ENCODE measurements at regions not wholly inside any gene's neighbourhood (a gene's known extent, or its start where the extent isn't known, plus 50 kb on each side); places are given as distances from the start of the nearest gene placed in this dataset.

GRCh38 chr10:121268863-121269432 lies 329.3 kb downstream of the FGFR2 start:
- TF ChIP-seq, protein P1, sequence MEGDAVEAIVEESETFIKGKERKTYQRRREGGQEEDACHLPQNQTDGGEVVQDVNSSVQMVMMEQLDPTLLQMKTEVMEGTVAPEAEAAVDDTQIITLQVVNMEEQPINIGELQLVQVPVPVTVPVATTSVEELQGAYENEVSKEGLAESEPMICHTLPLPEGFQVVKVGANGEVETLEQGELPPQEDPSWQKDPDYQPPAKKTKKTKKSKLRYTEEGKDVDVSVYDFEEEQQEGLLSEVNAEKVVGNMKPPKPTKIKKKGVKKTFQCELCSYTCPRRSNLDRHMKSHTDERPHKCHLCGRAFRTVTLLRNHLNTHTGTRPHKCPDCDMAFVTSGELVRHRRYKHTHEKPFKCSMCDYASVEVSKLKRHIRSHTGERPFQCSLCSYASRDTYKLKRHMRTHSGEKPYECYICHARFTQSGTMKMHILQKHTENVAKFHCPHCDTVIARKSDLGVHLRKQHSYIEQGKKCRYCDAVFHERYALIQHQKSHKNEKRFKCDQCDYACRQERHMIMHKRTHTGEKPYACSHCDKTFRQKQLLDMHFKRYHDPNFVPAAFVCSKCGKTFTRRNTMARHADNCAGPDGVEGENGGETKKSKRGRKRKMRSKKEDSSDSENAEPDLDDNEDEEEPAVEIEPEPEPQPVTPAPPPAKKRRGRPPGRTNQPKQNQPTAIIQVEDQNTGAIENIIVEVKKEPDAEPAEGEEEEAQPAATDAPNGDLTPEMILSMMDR (IDR thresholded peaks at IDR 0.05 in 2 of 3, conservative IDR thresholded peaks at IDR 0.05 in 1 of 3; ENCODE audit: borderline replicate concordance in 1 of 3, insufficient read depth in 1 of 3, low read depth in 2 of 3, low read length in 2 of 3), result no peak
- TF ChIP-seq POLR2A (IDR thresholded peaks at IDR 0.05; ENCODE audit: borderline replicate concordance, extremely low read depth, insufficient read depth, insufficient read length), result no peak
- TF ChIP-seq, protein P2, sequence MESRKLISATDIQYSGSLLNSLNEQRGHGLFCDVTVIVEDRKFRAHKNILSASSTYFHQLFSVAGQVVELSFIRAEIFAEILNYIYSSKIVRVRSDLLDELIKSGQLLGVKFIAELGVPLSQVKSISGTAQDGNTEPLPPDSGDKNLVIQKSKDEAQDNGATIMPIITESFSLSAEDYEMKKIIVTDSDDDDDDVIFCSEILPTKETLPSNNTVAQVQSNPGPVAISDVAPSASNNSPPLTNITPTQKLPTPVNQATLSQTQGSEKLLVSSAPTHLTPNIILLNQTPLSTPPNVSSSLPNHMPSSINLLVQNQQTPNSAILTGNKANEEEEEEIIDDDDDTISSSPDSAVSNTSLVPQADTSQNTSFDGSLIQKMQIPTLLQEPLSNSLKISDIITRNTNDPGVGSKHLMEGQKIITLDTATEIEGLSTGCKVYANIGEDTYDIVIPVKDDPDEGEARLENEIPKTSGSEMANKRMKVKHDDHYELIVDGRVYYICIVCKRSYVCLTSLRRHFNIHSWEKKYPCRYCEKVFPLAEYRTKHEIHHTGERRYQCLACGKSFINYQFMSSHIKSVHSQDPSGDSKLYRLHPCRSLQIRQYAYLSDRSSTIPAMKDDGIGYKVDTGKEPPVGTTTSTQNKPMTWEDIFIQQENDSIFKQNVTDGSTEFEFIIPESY (IDR thresholded peaks at IDR 0.05; ENCODE audit: extremely low read depth, insufficient replicate concordance, low read length), result no peak
- TF ChIP-seq EZH2 (IDR thresholded peaks at IDR 0.05), result no peak
- TF ChIP-seq EZH2phosphoT487 (IDR thresholded peaks at IDR 0.05; ENCODE audit: borderline replicate concordance), result no peak
- no peak for TF ChIP-seq EGR1 (IDR thresholded peaks at IDR 0.05; ENCODE audit: low read depth)
- no peak for TF ChIP-seq MAX (IDR thresholded peaks at IDR 0.05)
